ENCODE measurements at regions not wholly inside any gene's neighbourhood (a gene's known extent, or its start where the extent isn't known, plus 50 kb on each side); places are given as distances from the start of the nearest gene placed in this dataset.

GRCh38 chr5:154620411-154620810 is 134.8 kb upstream of the LARP1 start:
- DNase-seq (ENCODE audit: low read depth, low spot score) (no peak), FAIRE-seq (no peak)
- Histone ChIP-seq H3K4me2 (ENCODE audit: insufficient read depth, low read length) (no peak overlapping the region), H3K36me3 (ENCODE audit: control insufficient read depth in 2 of 2, extremely low read depth in 1 of 2, insufficient read depth in 2 of 2, low read length in 2 of 2) (no peaks in the 10 kb centered on the region), H3K79me2 (ENCODE audit: control insufficient read depth, insufficient read depth, low read length) (no peaks in the 10 kb centered on the region), H3K4me1 (ENCODE audit: control insufficient read depth, extremely low read depth, insufficient read depth, low read length) (no peaks in the 10 kb centered on the region), H2AFZ (ENCODE audit: low read depth, low read length) (no peak overlapping the region), H3K4me3 (replicated peaks in 1 of 3; ENCODE audit: insufficient read depth in 1 of 3, low read depth in 1 of 3, low read length in 3 of 3) (no peak overlapping the region), H3K9me3 (replicated peaks; ENCODE audit: control insufficient read depth, insufficient read depth, low read length) (no peaks in the 10 kb centered on the region), H3K9me1 (replicated peaks; ENCODE audit: control insufficient read depth, extremely low read depth, insufficient read depth, low read length) (no peaks in the 10 kb centered on the region), H4K20me1 (replicated peaks; ENCODE audit: control insufficient read depth, extremely low read depth, insufficient read depth, low read length) (no peaks in the 10 kb centered on the region), H3K27me3 (ENCODE audit: control insufficient read depth in 2 of 2, insufficient read depth in 2 of 2, low read length in 2 of 2) (peaks cover 0 to 14% of the 10 kb centered on the region in 2 experiments), H3K9ac (replicated peaks; ENCODE audit: extremely low read depth, insufficient read depth, low read length) (no peak overlapping the region), H3K27ac (ENCODE audit: insufficient read depth, low read depth, low read length) (no peak overlapping the region)
- no TSS peak for BruUV-seq (replicated peaks)
- no peak for TF ChIP-seq MYC (IDR thresholded peaks at IDR 0.05; ENCODE audit: low read depth, low read length)
- no peak for TF ChIP-seq FOS (IDR thresholded peaks at IDR 0.05; ENCODE audit: borderline replicate concordance, insufficient read depth, low read length)
- no peak for TF ChIP-seq GATA2 (IDR thresholded peaks at IDR 0.05; ENCODE audit: insufficient read depth, insufficient read length, low read depth, low read length)
- no peak for TF ChIP-seq POLR2AphosphoS5 (IDR thresholded peaks at IDR 0.05; ENCODE audit: insufficient read depth, low read depth, low read length)
- no peak for TF ChIP-seq MAX (IDR thresholded peaks at IDR 0.05; ENCODE audit: insufficient read depth, insufficient read length)
- TF ChIP-seq EZH2 (IDR thresholded peaks at IDR 0.05; ENCODE audit: borderline replicate concordance, low read depth, low read length, severe bottlenecking) = no peak
- TF ChIP-seq JUN (IDR thresholded peaks at IDR 0.05; ENCODE audit: borderline replicate concordance, insufficient read depth, insufficient read length, low read depth) = no peak
- TF ChIP-seq POLR2A (IDR thresholded peaks at IDR 0.05; ENCODE audit: low read depth, low read length) = no peak
- TF ChIP-seq, protein P1, sequence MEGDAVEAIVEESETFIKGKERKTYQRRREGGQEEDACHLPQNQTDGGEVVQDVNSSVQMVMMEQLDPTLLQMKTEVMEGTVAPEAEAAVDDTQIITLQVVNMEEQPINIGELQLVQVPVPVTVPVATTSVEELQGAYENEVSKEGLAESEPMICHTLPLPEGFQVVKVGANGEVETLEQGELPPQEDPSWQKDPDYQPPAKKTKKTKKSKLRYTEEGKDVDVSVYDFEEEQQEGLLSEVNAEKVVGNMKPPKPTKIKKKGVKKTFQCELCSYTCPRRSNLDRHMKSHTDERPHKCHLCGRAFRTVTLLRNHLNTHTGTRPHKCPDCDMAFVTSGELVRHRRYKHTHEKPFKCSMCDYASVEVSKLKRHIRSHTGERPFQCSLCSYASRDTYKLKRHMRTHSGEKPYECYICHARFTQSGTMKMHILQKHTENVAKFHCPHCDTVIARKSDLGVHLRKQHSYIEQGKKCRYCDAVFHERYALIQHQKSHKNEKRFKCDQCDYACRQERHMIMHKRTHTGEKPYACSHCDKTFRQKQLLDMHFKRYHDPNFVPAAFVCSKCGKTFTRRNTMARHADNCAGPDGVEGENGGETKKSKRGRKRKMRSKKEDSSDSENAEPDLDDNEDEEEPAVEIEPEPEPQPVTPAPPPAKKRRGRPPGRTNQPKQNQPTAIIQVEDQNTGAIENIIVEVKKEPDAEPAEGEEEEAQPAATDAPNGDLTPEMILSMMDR (IDR thresholded peaks at IDR 0.05; ENCODE audit: extremely low read depth in 1 of 2, insufficient read depth in 1 of 2, low read depth in 1 of 2, low read length in 2 of 2) = no peak
- POLR2A ChIA-PET = no interaction called here
- dilution Hi-C loops (cut with MboI; ENCODE audit: extremely low pct_ligation_motif_present, low sequenced_read_pairs) (no loop called here), intact Hi-C loops (cut with micrococcal nuclease) (no loop called here)
- CTCF ChIA-PET = interaction anchor here (1.1 kb wide), 1 partner anchor 99 kb away, joined by 4 read pairs; no protein-coding TSS in a partner anchor

All from endothelial cell of umbilical vein (primary cell).